ENCODE measurements at regions not wholly inside any gene's neighbourhood (a gene's known extent, or its start where the extent isn't known, plus 50 kb on each side); places are given as distances from the start of the nearest gene placed in this dataset.
A peak's percentile ranks its signal among the peaks of the same experiment; 100 is the strongest.

- in situ Hi-C loops (cut with MboI) = no loop called here
- no peaks in the 10 kb centered on the region for H3K9me2 ChIP-seq (ENCODE audit: insufficient read depth)
- H3K27me3 ChIP-seq (replicated peaks; ENCODE audit: insufficient read depth) = no peaks in the 10 kb centered on the region
- WGBS, 2 experiments (ENCODE audit: low coverage in 1 of 2, low lambda C conversion rate in 2 of 2, missing lambda C conversion rate in 2 of 2) = 44% methylated on average over 12 of the region's 12 CpGs
- H3F3A ChIP-seq (ENCODE audit: insufficient read depth) = peaks cover 33% of the 10 kb centered on the region
- no peaks in the 10 kb centered on the region for H3K36me3 ChIP-seq (ENCODE audit: low read depth)
- H3K27ac ChIP-seq = peak overlapping the region; percentile 98
- 0 out of 2 replicates have a peak overlapping the region, but pooled peaks have one; percentile 14 for H3K4me3 ChIP-seq
- H3K4me1 ChIP-seq (ENCODE audit: insufficient read depth) = peaks cover 26% of the 10 kb centered on the region
- DNase-seq = peak; percentile 97
- H3K9me3 ChIP-seq (ENCODE audit: low read depth) = no peaks in the 10 kb centered on the region
- peak overlapping the region; percentile 37 for H2AFZ ChIP-seq
- no peaks in the 10 kb centered on the region for H4K20me1 ChIP-seq (ENCODE audit: insufficient read depth)
- peak overlapping the region; percentile 80 for H3K9ac ChIP-seq
- H3K79me2 ChIP-seq (ENCODE audit: insufficient read depth) = no peaks in the 10 kb centered on the region
- no peak for TF ChIP-seq EZH2 (IDR thresholded peaks at IDR 0.05; ENCODE audit: insufficient read depth, poor library complexity, severe bottlenecking)
- no peak for TF ChIP-seq EZH2phosphoT487 (IDR thresholded peaks at IDR 0.05; ENCODE audit: insufficient read depth, low read depth)
- peak overlapping the region; percentile 60 for H3K4me2 ChIP-seq (ENCODE audit: unreplicated experiment)
Measured at GRCh38 chr17:13393841-13394710, 207.7 kb downstream of the HS3ST3A1 start.

- H3K36me3 ChIP-seq (ENCODE audit: low read depth) = no peaks in the 10 kb centered on the region
Measured at GRCh38 chr17:13387952-13388351, 213.8 kb downstream of the HS3ST3A1 start.

GRCh38 chr17:13387236-13387635, 214.5 kb downstream of the HS3ST3A1 start:
- Histone ChIP-seq H3K79me2 (ENCODE audit: insufficient read depth) (no peaks in the 10 kb centered on the region), H3K9me2 (ENCODE audit: insufficient read depth) (no peaks in the 10 kb centered on the region), H3K27ac (no peak overlapping the region), H3K36me3 (ENCODE audit: low read depth) (no peaks in the 10 kb centered on the region), H3K9me3 (ENCODE audit: low read depth) (no peaks in the 10 kb centered on the region), H3F3A (ENCODE audit: insufficient read depth) (peaks cover 14% of the 10 kb centered on the region), H3K9ac (no peak overlapping the region), H3K4me3 (no peak overlapping the region), H2AFZ (no peak overlapping the region), H4K20me1 (ENCODE audit: insufficient read depth) (no peaks in the 10 kb centered on the region), H3K27me3 (replicated peaks; ENCODE audit: insufficient read depth) (no peaks in the 10 kb centered on the region), H3K4me1 (ENCODE audit: insufficient read depth) (peaks cover 11% of the 10 kb centered on the region), H3K4me2 (ENCODE audit: unreplicated experiment) (no peak overlapping the region)
- WGBS, 2 experiments (ENCODE audit: low coverage in 1 of 2, low lambda C conversion rate in 2 of 2, missing lambda C conversion rate in 2 of 2) = 83 to 88% methylated on average over 5 of the region's 5 CpGs
- no peak for DNase-seq
- in situ Hi-C loops (cut with MboI) = no loop called here
- TF ChIP-seq EZH2phosphoT487 (IDR thresholded peaks at IDR 0.05; ENCODE audit: insufficient read depth, low read depth) (no peak), EZH2 (IDR thresholded peaks at IDR 0.05; ENCODE audit: insufficient read depth, poor library complexity, severe bottlenecking) (no peak)

More at GRCh38 chr17:13387952-13388351, 213.8 kb downstream of the HS3ST3A1 start:
- no peak for TF ChIP-seq EZH2 (IDR thresholded peaks at IDR 0.05; ENCODE audit: insufficient read depth, poor library complexity, severe bottlenecking)
- TF ChIP-seq EZH2phosphoT487 (IDR thresholded peaks at IDR 0.05; ENCODE audit: insufficient read depth, low read depth) = no peak
- H3K4me1 ChIP-seq (ENCODE audit: insufficient read depth) = peaks cover 11% of the 10 kb centered on the region
- no peak for DNase-seq
- H3K27ac ChIP-seq = no peak overlapping the region
- H2AFZ ChIP-seq = no peak overlapping the region
- no peaks in the 10 kb centered on the region for H4K20me1 ChIP-seq (ENCODE audit: insufficient read depth)
- H3K9me2 ChIP-seq (ENCODE audit: insufficient read depth) = no peaks in the 10 kb centered on the region
- no peaks in the 10 kb centered on the region for H3K79me2 ChIP-seq (ENCODE audit: insufficient read depth)
- peaks cover 15% of the 10 kb centered on the region for H3F3A ChIP-seq (ENCODE audit: insufficient read depth)
- H3K4me2 ChIP-seq (ENCODE audit: unreplicated experiment) = no peak overlapping the region
- 93 to 94% methylated on average over 1 of the region's 1 CpG for WGBS, 2 experiments (ENCODE audit: low coverage in 1 of 2, low lambda C conversion rate in 2 of 2, missing lambda C conversion rate in 2 of 2)
- no peak overlapping the region for H3K4me3 ChIP-seq
- H3K27me3 ChIP-seq (replicated peaks; ENCODE audit: insufficient read depth) = no peaks in the 10 kb centered on the region
- H3K9ac ChIP-seq = no peak overlapping the region
- in situ Hi-C loops (cut with MboI) = no loop called here
- no peaks in the 10 kb centered on the region for H3K9me3 ChIP-seq (ENCODE audit: low read depth)

GRCh38 chr17:13385481-13385911, 216.2 kb downstream of the HS3ST3A1 start:
- DNase-seq = peak; percentile 73
- H3K4me2 ChIP-seq (ENCODE audit: unreplicated experiment) = no peak overlapping the region

More at GRCh38 chr17:13385481-13385911, 216.2 kb downstream of the HS3ST3A1 start:
- H3K4me3 ChIP-seq = no peak overlapping the region
- TF ChIP-seq EZH2phosphoT487 (IDR thresholded peaks at IDR 0.05; ENCODE audit: insufficient read depth, low read depth) (no peak), EZH2 (IDR thresholded peaks at IDR 0.05; ENCODE audit: insufficient read depth, poor library complexity, severe bottlenecking) (no peak)
- H4K20me1 ChIP-seq (ENCODE audit: insufficient read depth) = no peaks in the 10 kb centered on the region
- peaks cover 11% of the 10 kb centered on the region for H3K4me1 ChIP-seq (ENCODE audit: insufficient read depth)
- H3K79me2 ChIP-seq (ENCODE audit: insufficient read depth) = no peaks in the 10 kb centered on the region
- H3K9ac ChIP-seq = peak overlapping the region; percentile 56
- H3K36me3 ChIP-seq (ENCODE audit: low read depth) = no peaks in the 10 kb centered on the region
- peaks cover 14% of the 10 kb centered on the region for H3F3A ChIP-seq (ENCODE audit: insufficient read depth)
- peak overlapping the region; percentile 78 for H2AFZ ChIP-seq
- no peaks in the 10 kb centered on the region for H3K27me3 ChIP-seq (replicated peaks; ENCODE audit: insufficient read depth)
- 40 to 44% methylated on average over 5 of the region's 5 CpGs for WGBS, 2 experiments (ENCODE audit: low coverage in 1 of 2, low lambda C conversion rate in 2 of 2, missing lambda C conversion rate in 2 of 2)
- H3K9me2 ChIP-seq (ENCODE audit: insufficient read depth) = no peaks in the 10 kb centered on the region
- peak overlapping the region; percentile 73 for H3K27ac ChIP-seq
- in situ Hi-C loops (cut with MboI) = no loop called here
- no peaks in the 10 kb centered on the region for H3K9me3 ChIP-seq (ENCODE audit: low read depth)

All from GM23248 (cell line).